HL-60 (cell line): ENCODE measurements at regions not wholly inside any gene's neighbourhood (a gene's known extent, or its start where the extent isn't known, plus 50 kb on each side); places are given as distances from the start of the nearest gene placed in this dataset.

Experiments
- CTCF ChIP-seq: IDR thresholded peaks from one replicate; pipeline ENCODE4 v1.5.1; 2011; ENCODE audit warnings: low read length, control low read depth, inconsistent platforms; ENCODE audit not compliant: insufficient read depth
- GABPA ChIP-seq: IDR thresholded peaks from 2 replicates; pipeline ENCODE4 v1.6.1; 2012; ENCODE audit warnings: low read depth
- POLR2AphosphoS5 ChIP-seq: IDR thresholded peaks from 2 replicates; pipeline ENCODE4 v1.6.1; 2012; ENCODE audit warnings: low read depth
- REST ChIP-seq: IDR thresholded peaks from 2 replicates; pipeline ENCODE4 v1.6.1; 2012; ENCODE audit warnings: low read depth; ENCODE audit not compliant: insufficient replicate concordance
- SPI1 ChIP-seq: IDR thresholded peaks from 2 replicates; pipeline ENCODE4 v1.6.1; 2012; ENCODE audit warnings: low read depth, mild to moderate bottlenecking, borderline replicate concordance

GRCh38 chr11:115696563-115696962, 192.3 kb upstream of the CADM1 start:
- TF ChIP-seq CTCF (no peak), POLR2AphosphoS5 (no peak), GABPA (no peak), REST (no peak), SPI1 (no peak)
